Stomach (tissue), 8 donors: ENCODE measurements at regions not wholly inside any gene's neighbourhood (a gene's known extent, or its start where the extent isn't known, plus 50 kb on each side); places are given as distances from the start of the nearest gene placed in this dataset.

Source experiments
- DNase-seq, 2 donors: peaks; one replicate each; pipeline versions ENCODE4 v3.0.0 to v3.0.0-alpha.2; 2013 to 2019
- H3K27ac ChIP-seq, 5 donors: fragments of 200-600 bp in 4 of 5; sonication (generic) in 4 of 5; one replicate each; pipeline ENCODE4 v1.5.1; 2013 to 2019; ENCODE audit warnings: mild to moderate bottlenecking in 1 of 5, moderate library complexity in 1 of 5
- H3K27me3 ChIP-seq, 3 donors: fragments of 200-600 bp; sonication (generic); one replicate each; pipeline ENCODE4 v1.5.1; 2017 to 2019; ENCODE audit warnings: mixed run types in 1 of 3
- H3K36me3 ChIP-seq, 4 donors: fragments of 200-600 bp; sonication (generic); 1 replicate in 3 of 4; 2 replicates in 1 of 4; pipeline ENCODE4 v1.5.1; 2016 to 2019
- H3K4me1 ChIP-seq, 4 donors: fragments of 200-600 bp; sonication (generic); one replicate each; pipeline ENCODE4 v1.5.1; 2016 to 2019
- H3K4me3 ChIP-seq, 4 donors: fragments of 200-600 bp; sonication (generic) in 3 of 4; one replicate each; pipeline ENCODE4 v1.5.1; 2016 to 2019; ENCODE audit warnings: mild to moderate bottlenecking in 1 of 4
- H3K9me3 ChIP-seq, 4 donors: fragments of 200-600 bp; sonication (generic); one replicate each; pipeline ENCODE4 v1.5.1; 2016 to 2019
- EP300 ChIP-seq: sonication (generic); formaldehyde crosslinking; IDR thresholded peaks from one replicate; pipeline ENCODE4 v1.6.1; 2017; ENCODE audit warnings: antibody characterized with exemption
- POLR2A ChIP-seq, 4 donors: fragments of 450-650 bp; IDR thresholded peaks; one replicate each; pipeline ENCODE4 v1.6.1; 2016; ENCODE audit warnings: antibody characterized with exemption in 4 of 4, control low read depth in 2 of 4, mild to moderate bottlenecking in 1 of 4, moderate library complexity in 1 of 4
- POLR2AphosphoS5 ChIP-seq, 3 donors: sonication (generic); formaldehyde crosslinking; IDR thresholded peaks; one replicate each; pipeline ENCODE4 v1.6.1; 2016; ENCODE audit warnings: antibody characterized with exemption in 3 of 3
- WGBS, 5 donors: extraction: QIAGEN DNeasy Blood & Tissue Kit in 3 of 5; methylation state at CpG; one replicate each; pipeline versions ENCODE4 v1.1.5 to v1.1.7; 2013 to 2018; 5-methylcytosine and 5-hydroxymethylcytosine counted together
- intact Hi-C: fragments of 100-400 bp; cut with DNase I; formaldehyde crosslinking; loops from one replicate; pipeline ENCODE4 v1.15.1; 2023; ENCODE audit warnings: low total_unique reads
- TF ChIP-seq, protein P1 (sequence below), 7 experiments: fragments of 450-650 bp in 4 of 7; fragments of 200-600 bp in 3 of 7; sonication (generic) in 3 of 7; IDR thresholded peaks; one replicate each; pipeline ENCODE4 v1.5.1; 2016 to 2019; ENCODE audit warnings: antibody characterized with exemption in 7 of 7, control low read depth in 2 of 7, mild to moderate bottlenecking in 1 of 7
- donor health status: healthy with polysubstance abuse.
- donor health status: Bipolar disorder and iron deficiency.
- donor health status: healthy.

DNA sequence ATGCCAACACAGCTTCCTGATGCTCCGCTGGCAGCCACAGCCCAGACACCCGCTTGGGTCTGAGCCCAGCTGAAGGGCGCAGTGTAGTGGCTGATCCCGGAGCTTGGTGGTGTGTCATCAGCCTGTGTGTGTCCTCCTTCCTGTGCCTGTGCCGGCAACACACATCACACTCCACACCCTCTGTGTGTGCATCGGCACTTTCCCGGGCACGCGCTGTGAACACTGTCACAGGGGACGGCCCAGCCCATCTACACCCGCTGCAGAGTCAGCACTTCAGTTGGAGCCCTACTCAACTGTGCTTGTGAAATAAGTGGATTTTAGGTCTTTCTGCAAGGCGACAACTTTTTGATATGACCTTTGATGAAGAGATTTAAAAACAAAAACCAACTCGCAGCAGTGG is 189.4 kb downstream of the IRX2 start:
- 92 to 94% (median 93%) methylated on average over 13 of the region's 13 CpGs for WGBS, 5 donors
- no peaks in the 10 kb centered on the region for H3K4me1 ChIP-seq

DNA sequence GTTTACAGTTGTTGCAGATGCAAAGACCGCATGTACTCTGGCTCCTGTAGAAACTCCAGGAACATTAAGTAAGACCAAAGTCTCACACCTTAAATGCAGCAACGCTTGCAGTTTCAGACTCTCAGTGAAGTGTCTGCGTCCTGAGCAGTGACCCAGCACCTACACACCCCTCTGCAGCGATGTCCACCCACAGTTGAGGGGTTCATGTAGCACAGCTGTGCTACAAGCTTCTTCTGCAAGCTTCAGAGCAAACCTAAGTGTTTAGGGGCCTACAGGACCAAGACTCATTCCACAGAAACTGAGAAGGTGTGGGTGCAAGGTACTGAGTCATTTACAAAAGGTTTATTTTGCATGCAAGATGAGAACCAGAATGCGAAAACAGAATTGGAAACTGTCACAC is 191.0 kb downstream of the IRX2 start:
- Histone ChIP-seq H3K36me3 (no peaks in the 10 kb centered on the region), H3K27ac (no peak overlapping the region), H3K4me1 (no peaks in the 10 kb centered on the region), H3K9me3 (peaks cover 0 to 24% (median 3%) of the 10 kb centered on the region in 4 donors), H3K4me3 (no peak overlapping the region), H3K27me3 (no peaks in the 10 kb centered on the region)
- DNase-seq = no peak
- TF ChIP-seq EP300 = no peak
- WGBS, 5 donors = 78 to 90% (median 85%) methylated on average over 5 of the region's 5 CpGs
- intact Hi-C loops = no loop called here

More for the DNA sequence above, 189.4 kb downstream of the IRX2 start:
- Histone ChIP-seq H3K9me3 (peaks cover 0 to 16% (median 0%) of the 10 kb centered on the region in 4 donors), H3K36me3 (no peaks in the 10 kb centered on the region), H3K4me3 (no peak overlapping the region), H3K27me3 (no peaks in the 10 kb centered on the region), H3K27ac (no peak overlapping the region)
- no peak for DNase-seq
- intact Hi-C loops = no loop called here
- TF ChIP-seq POLR2AphosphoS5 (IDR thresholded peaks at IDR 0.05) = no peak
- TF ChIP-seq, protein P1, sequence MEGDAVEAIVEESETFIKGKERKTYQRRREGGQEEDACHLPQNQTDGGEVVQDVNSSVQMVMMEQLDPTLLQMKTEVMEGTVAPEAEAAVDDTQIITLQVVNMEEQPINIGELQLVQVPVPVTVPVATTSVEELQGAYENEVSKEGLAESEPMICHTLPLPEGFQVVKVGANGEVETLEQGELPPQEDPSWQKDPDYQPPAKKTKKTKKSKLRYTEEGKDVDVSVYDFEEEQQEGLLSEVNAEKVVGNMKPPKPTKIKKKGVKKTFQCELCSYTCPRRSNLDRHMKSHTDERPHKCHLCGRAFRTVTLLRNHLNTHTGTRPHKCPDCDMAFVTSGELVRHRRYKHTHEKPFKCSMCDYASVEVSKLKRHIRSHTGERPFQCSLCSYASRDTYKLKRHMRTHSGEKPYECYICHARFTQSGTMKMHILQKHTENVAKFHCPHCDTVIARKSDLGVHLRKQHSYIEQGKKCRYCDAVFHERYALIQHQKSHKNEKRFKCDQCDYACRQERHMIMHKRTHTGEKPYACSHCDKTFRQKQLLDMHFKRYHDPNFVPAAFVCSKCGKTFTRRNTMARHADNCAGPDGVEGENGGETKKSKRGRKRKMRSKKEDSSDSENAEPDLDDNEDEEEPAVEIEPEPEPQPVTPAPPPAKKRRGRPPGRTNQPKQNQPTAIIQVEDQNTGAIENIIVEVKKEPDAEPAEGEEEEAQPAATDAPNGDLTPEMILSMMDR (IDR thresholded peaks at IDR 0.05) = no peak
- no peak for TF ChIP-seq EP300

DNA sequence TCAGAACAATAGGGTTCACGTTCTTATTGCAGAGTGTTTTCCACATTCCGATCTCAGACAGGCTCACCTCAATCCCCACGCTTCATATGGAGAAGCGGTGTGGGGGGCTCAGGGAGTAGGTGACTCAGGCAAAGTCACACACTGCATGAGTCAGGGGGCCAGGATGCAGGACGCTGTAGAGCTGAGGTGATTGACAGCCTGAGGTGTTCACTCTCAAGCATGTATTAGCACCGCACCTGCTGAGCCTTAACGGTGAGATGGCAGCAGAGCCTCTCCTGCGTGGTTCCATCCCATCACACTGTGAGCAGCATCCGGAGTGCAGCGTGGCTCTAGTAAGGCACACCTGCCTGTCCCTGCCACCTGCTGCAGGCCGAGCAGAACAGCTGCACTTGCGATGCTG is 194.0 kb downstream of the IRX2 start:
- H3K27me3 ChIP-seq = no peaks in the 10 kb centered on the region
- no peak overlapping the region for H3K4me3 ChIP-seq
- H3K9me3 ChIP-seq = peaks cover 0 to 44% (median 26%) of the 10 kb centered on the region in 4 donors
- WGBS, 5 donors = 84 to 95% (median 87%) methylated on average over 10 to 12 of the region's 12 CpGs
- no peak for DNase-seq
- intact Hi-C loops = no loop called here
- no peaks in the 10 kb centered on the region for H3K36me3 ChIP-seq
- TF ChIP-seq POLR2AphosphoS5 (IDR thresholded peaks at IDR 0.05) = no peak
- TF ChIP-seq POLR2A (IDR thresholded peaks at IDR 0.05) = no peak
- no peak for TF ChIP-seq EP300
- TF ChIP-seq, protein P1 (IDR thresholded peaks at IDR 0.05) = no peak
- no peaks in the 10 kb centered on the region for H3K4me1 ChIP-seq
- no peak overlapping the region for H3K27ac ChIP-seq

DNA sequence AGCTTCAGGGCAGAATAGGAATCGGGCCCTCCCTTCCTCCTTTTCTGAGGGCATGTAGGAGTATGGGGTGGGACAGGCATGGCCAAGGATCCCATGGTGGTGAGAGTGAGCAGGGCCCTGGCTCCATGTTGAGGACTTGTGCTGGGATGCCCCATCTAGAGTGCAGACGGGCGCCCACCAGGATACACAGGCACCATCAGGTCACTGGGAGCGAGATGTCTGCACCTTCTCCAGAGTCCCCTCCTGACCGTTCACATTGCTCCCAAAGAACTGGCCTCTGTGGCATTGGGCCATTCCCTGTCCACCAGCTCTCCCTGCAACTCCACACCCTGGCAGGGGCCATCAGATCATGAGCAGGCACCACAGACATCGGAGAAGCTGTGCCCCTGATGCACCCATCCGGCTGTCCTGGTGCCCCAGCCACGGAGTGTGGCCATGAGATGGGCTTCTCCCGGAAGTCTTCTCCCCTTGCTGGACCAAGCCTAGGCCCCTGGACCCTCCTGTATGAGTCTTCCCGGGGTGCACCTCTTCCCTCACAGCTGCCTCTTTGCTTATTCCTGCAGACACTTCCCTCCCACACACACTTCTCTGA is 195.0 kb downstream of the IRX2 start:
- H3K27ac ChIP-seq = no peak overlapping the region
- no peaks in the 10 kb centered on the region for H3K36me3 ChIP-seq
- peaks cover 0 to 40% (median 27%) of the 10 kb centered on the region in 4 donors for H3K9me3 ChIP-seq
- TF ChIP-seq POLR2A (IDR thresholded peaks at IDR 0.05) = no peak
- no peak for TF ChIP-seq POLR2AphosphoS5 (IDR thresholded peaks at IDR 0.05)
- no peak for TF ChIP-seq EP300
- TF ChIP-seq, protein P1 (IDR thresholded peaks at IDR 0.05) = no peak
- WGBS, 5 donors = 84 to 95% (median 88%) methylated on average over 10 of the region's 10 CpGs
- intact Hi-C loops = no loop called here
- no peak overlapping the region for H3K4me3 ChIP-seq
- no peaks in the 10 kb centered on the region for H3K4me1 ChIP-seq
- no peaks in the 10 kb centered on the region for H3K27me3 ChIP-seq
- no peak for DNase-seq

DNA sequence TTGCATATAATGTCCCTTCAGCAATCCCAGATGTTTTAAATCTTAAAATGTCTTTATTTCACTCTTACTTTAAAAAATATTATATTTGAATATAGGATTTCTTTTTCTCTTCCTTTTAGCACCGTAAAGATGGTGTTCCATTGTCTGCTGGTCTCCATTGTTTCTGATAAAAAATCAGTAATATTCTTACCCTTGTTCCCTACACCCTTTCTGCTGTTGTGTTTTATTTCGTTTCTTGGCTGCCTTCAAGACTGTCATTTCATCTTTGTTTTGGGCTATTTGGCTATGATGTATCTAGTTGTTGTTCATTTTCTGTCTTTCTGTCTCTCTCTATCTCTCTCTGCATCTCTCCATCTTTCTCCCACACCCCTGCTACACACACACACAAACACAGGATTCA is 197.9 kb downstream of the IRX2 start:
- TF ChIP-seq EP300 (no peak), POLR2A (IDR thresholded peaks at IDR 0.05) (no peak), POLR2AphosphoS5 (IDR thresholded peaks at IDR 0.05) (no peak)
- TF ChIP-seq, protein P1 (IDR thresholded peaks at IDR 0.05) = no peak
- intact Hi-C loops = no loop called here
- DNase-seq = no peak
- no peak overlapping the region for H3K4me3 ChIP-seq
- no peaks in the 10 kb centered on the region for H3K36me3 ChIP-seq
- WGBS, 5 donors = 68 to 80% (median 74%) methylated on average over 2 of the region's 2 CpGs
- H3K27me3 ChIP-seq = no peaks in the 10 kb centered on the region
- peaks cover 0 to 43% (median 27%) of the 10 kb centered on the region in 4 donors for H3K9me3 ChIP-seq
- H3K4me1 ChIP-seq = no peaks in the 10 kb centered on the region
- H3K27ac ChIP-seq = no peak overlapping the region
